PC-3 (cell line): ENCODE measurements at regions not wholly inside any gene's neighbourhood (a gene's known extent, or its start where the extent isn't known, plus 50 kb on each side); places are given as distances from the start of the nearest gene placed in this dataset.

Source experiments
- ATAC-seq: fragments of 200-7000 bp; cut with Tn5 transposase; 2 replicates; pipeline ENCODE4 v1.9.1; 2020; ENCODE audit warnings: mild to moderate bottlenecking, moderate library complexity
- BruUV-seq: library from RNA; stranded (reverse); fragments of 400-500 nt; replicated peaks from 2 replicates; lab custom pipeline; 2021; lab: Mats Ljungman, UMichigan
- CTCF ChIA-PET: fragments of 300-600 bp; sonication (Branson Sonifier 250); formaldehyde crosslinking; loops from one replicate; lab custom pipeline; 2022; ENCODE audit warnings: antibody characterized with exemption; lab: Charles Lee
- POLR2A ChIA-PET: fragments of 300-600 bp; sonication (Branson Sonifier 250); formaldehyde crosslinking; loops from one replicate; lab custom pipeline; 2022; ENCODE audit warnings: antibody characterized with exemption; ENCODE audit not compliant: unreplicated experiment; lab: Charles Lee
- DNase-seq: peaks from one replicate; pipeline ENCODE4 v3.0.0-alpha.2; 2015
- H2AFZ ChIP-seq: fragments of 300-600 bp; sonication (generic); 2 replicates; pipeline ENCODE4 v1.6.0; 2016; ENCODE audit warnings: antibody characterized with exemption, low read length
- H3F3A ChIP-seq: fragments of 300-600 bp; sonication (generic); one replicate; pipeline ENCODE4 v1.6.0; 2017; ENCODE audit warnings: antibody characterized with exemption, low read length, control low read depth, mild to moderate bottlenecking; ENCODE audit not compliant: unreplicated experiment
- H3K27ac ChIP-seq: fragments of 300-600 bp; sonication (generic); 2 replicates; pipeline ENCODE4 v1.5.1; 2016; ENCODE audit warnings: mild to moderate bottlenecking, low read length
- H3K27me3 ChIP-seq: fragments of 300-600 bp; sonication (generic); 2 replicates; pipeline ENCODE4 v1.6.1; 2016; ENCODE audit warnings: low read length, mixed read lengths
- H3K36me3 ChIP-seq: fragments of 300-600 bp; sonication (generic); 2 replicates; pipeline ENCODE4 v1.6.1; 2016; ENCODE audit warnings: low read depth, mixed run types, low read length, mixed read lengths
- H3K4me1 ChIP-seq: fragments of 300-600 bp; sonication (generic); 2 replicates; pipeline ENCODE4 v1.5.1; 2016; ENCODE audit warnings: low read length; ENCODE audit not compliant: insufficient read depth
- H3K4me2 ChIP-seq: fragments of 300-600 bp; sonication (generic); 2 replicates; pipeline ENCODE4 v1.6.0; 2016; ENCODE audit warnings: low read length
- H3K4me3 ChIP-seq: fragments of 300-600 bp; sonication (generic); 2 replicates; pipeline ENCODE4 v1.5.1; 2016; ENCODE audit warnings: mild to moderate bottlenecking, low read length, mixed read lengths
- H3K79me2 ChIP-seq: fragments of 300-600 bp; sonication (generic); 2 replicates; pipeline ENCODE4 v1.6.1; 2017; ENCODE audit warnings: low read length, mixed read lengths
- H3K9ac ChIP-seq: fragments of 300-600 bp; sonication (generic); 2 replicates; pipeline ENCODE4 v1.6.0; 2016; ENCODE audit warnings: mild to moderate bottlenecking, low read length
- H3K9me2 ChIP-seq: fragments of 300-600 bp; sonication (generic); replicated peaks from 2 replicates; pipeline ENCODE4 v1.6.1; 2016; ENCODE audit warnings: mixed run types, low read length, mixed read lengths
- H3K9me3 ChIP-seq: fragments of 300-600 bp; sonication (generic); 2 replicates; pipeline ENCODE4 v1.6.1; 2016; ENCODE audit warnings: low read length, mixed read lengths
- H4K20me1 ChIP-seq: fragments of 300-600 bp; sonication (generic); 2 replicates; pipeline ENCODE4 v1.6.1; 2016; ENCODE audit warnings: low read length, mixed read lengths
- CTCF ChIP-seq: fragments of 300-600 bp; sonication (generic); conservative IDR thresholded peaks from 2 replicates; pipeline ENCODE4 v1.5.1; 2017; ENCODE audit warnings: antibody characterized with exemption, low read depth, mild to moderate bottlenecking, low read length
- EZH2 ChIP-seq: fragments of 300-600 bp; sonication (generic); IDR thresholded peaks from one replicate; pipeline ENCODE4 v1.6.1; 2017; ENCODE audit warnings: antibody characterized with exemption, mild to moderate bottlenecking, low read length; ENCODE audit not compliant: unreplicated experiment
- EZH2phosphoT487 ChIP-seq: fragments of 300-600 bp; sonication (generic); IDR thresholded peaks from 2 replicates; pipeline ENCODE4 v1.6.1; 2018; ENCODE audit warnings: mild to moderate bottlenecking, antibody characterized with exemption, low read length, borderline replicate concordance
- intact Hi-C: fragments of 100-400 bp; cut with micrococcal nuclease; formaldehyde crosslinking; loops from 2 replicates; pipeline ENCODE4 v1.9.0; 2023

- POLR2A ChIA-PET: no interaction called here
- intact Hi-C loops: no loop called here
- no peak for ATAC-seq
These were observed 717.8 kb downstream of the CDH18 start for GRCh38 chr5:19270153-19270552.

GRCh38 chr5:19274578-19274977, 713.4 kb downstream of the CDH18 start:
- no peaks in the 10 kb centered on the region for H3K79me2 ChIP-seq
- no peak overlapping the region for H3K4me3 ChIP-seq
- no peak overlapping the region for H3K27ac ChIP-seq
- TF ChIP-seq EZH2: no peak
- TF ChIP-seq CTCF: no peak
- TF ChIP-seq EZH2phosphoT487: no peak
- DNase-seq: no peak
- intact Hi-C loops: no loop called here
- 0 out of 2 replicates have a peak, but pooled peaks cover 7% of the 10 kb centered on the region for H3K4me1 ChIP-seq
- no peaks in the 10 kb centered on the region for H4K20me1 ChIP-seq
- no peaks in the 10 kb centered on the region for H3K27me3 ChIP-seq
- no peak overlapping the region for H2AFZ ChIP-seq
- no TSS peak for BruUV-seq
- no peaks in the 10 kb centered on the region for H3K9me2 ChIP-seq
- H3K4me2 ChIP-seq: no peak overlapping the region
- no peak for ATAC-seq
- no peaks in the 10 kb centered on the region for H3K36me3 ChIP-seq
- no peaks in the 10 kb centered on the region for H3K9me3 ChIP-seq
- ChIA-PET CTCF (no interaction called here), POLR2A (no interaction called here)
- H3K9ac ChIP-seq: no peak overlapping the region
- no peaks in the 10 kb centered on the region for H3F3A ChIP-seq

More at GRCh38 chr5:19270153-19270552, 717.8 kb downstream of the CDH18 start:
- no peak overlapping the region for H3K4me2 ChIP-seq
- no peak overlapping the region for H2AFZ ChIP-seq
- TF ChIP-seq EZH2phosphoT487 (no peak), EZH2 (no peak), CTCF (no peak)
- 0 out of 2 replicates have a peak, but pooled peaks cover 7% of the 10 kb centered on the region for H3K4me1 ChIP-seq
- H3K9me2 ChIP-seq: no peaks in the 10 kb centered on the region
- no peak for DNase-seq
- no peaks in the 10 kb centered on the region for H4K20me1 ChIP-seq
- H3K4me3 ChIP-seq: no peak overlapping the region
- no peaks in the 10 kb centered on the region for H3K27me3 ChIP-seq
- no TSS peak for BruUV-seq
- no peaks in the 10 kb centered on the region for H3K9me3 ChIP-seq
- H3K9ac ChIP-seq: no peak overlapping the region
- no peaks in the 10 kb centered on the region for H3F3A ChIP-seq
- CTCF ChIA-PET: no interaction called here
- no peaks in the 10 kb centered on the region for H3K79me2 ChIP-seq
- H3K27ac ChIP-seq: no peak overlapping the region
- H3K36me3 ChIP-seq: no peaks in the 10 kb centered on the region

- H3K9ac ChIP-seq: no peak overlapping the region
- no TSS peak for BruUV-seq
- POLR2A ChIA-PET: no interaction called here
These were observed 702.7 kb downstream of the CDH18 start for GRCh38 chr5:19285286-19285685.

More at GRCh38 chr5:19285286-19285685, 702.7 kb downstream of the CDH18 start:
- CTCF ChIA-PET: no interaction called here
- no peaks in the 10 kb centered on the region for H3F3A ChIP-seq
- DNase-seq (no peak), ATAC-seq (no peak)
- no peaks in the 10 kb centered on the region for H3K4me1 ChIP-seq
- no peak overlapping the region for H2AFZ ChIP-seq
- H3K27ac ChIP-seq: no peak overlapping the region
- intact Hi-C loops: no loop called here
- H3K27me3 ChIP-seq: no peaks in the 10 kb centered on the region
- H3K9me3 ChIP-seq: no peaks in the 10 kb centered on the region
- no peak for TF ChIP-seq CTCF
- no peak for TF ChIP-seq EZH2
- TF ChIP-seq EZH2phosphoT487: no peak
- H3K79me2 ChIP-seq: no peaks in the 10 kb centered on the region
- H4K20me1 ChIP-seq: no peaks in the 10 kb centered on the region
- no peaks in the 10 kb centered on the region for H3K9me2 ChIP-seq
- no peak overlapping the region for H3K4me3 ChIP-seq
- no peaks in the 10 kb centered on the region for H3K36me3 ChIP-seq
- no peak overlapping the region for H3K4me2 ChIP-seq
